ENCODE measurements at regions not wholly inside any gene's neighbourhood (a gene's known extent, or its start where the extent isn't known, plus 50 kb on each side); places are given as distances from the start of the nearest gene placed in this dataset.

DNA sequence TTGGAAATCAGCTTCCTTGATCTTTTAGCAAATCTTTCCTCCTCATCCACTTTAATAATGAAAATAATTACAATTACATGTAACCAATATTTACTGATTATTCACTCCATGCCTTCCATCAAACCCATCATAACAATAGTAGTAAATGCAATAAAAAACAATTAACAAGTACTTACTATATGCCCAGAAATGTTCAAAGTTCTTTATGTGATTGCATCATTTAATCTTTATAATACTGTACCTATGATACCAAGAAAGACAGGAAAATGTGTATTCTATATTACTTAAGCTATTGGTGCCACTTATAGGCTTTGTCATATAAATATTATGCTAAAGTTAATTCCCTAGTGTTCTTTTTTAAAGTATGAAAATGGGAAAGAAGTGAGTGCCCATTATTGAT lies 210.2 kb upstream of the PKDCC start:
- TF ChIP-seq, protein P1, sequence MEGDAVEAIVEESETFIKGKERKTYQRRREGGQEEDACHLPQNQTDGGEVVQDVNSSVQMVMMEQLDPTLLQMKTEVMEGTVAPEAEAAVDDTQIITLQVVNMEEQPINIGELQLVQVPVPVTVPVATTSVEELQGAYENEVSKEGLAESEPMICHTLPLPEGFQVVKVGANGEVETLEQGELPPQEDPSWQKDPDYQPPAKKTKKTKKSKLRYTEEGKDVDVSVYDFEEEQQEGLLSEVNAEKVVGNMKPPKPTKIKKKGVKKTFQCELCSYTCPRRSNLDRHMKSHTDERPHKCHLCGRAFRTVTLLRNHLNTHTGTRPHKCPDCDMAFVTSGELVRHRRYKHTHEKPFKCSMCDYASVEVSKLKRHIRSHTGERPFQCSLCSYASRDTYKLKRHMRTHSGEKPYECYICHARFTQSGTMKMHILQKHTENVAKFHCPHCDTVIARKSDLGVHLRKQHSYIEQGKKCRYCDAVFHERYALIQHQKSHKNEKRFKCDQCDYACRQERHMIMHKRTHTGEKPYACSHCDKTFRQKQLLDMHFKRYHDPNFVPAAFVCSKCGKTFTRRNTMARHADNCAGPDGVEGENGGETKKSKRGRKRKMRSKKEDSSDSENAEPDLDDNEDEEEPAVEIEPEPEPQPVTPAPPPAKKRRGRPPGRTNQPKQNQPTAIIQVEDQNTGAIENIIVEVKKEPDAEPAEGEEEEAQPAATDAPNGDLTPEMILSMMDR (IDR thresholded peaks at IDR 0.05) = no peak
- TF ChIP-seq POLR2A (IDR thresholded peaks at IDR 0.05) = no peak

Data from uterus (tissue), 2 donors.